Astrocyte of the cerebellum (primary cell): ENCODE measurements at regions not wholly inside any gene's neighbourhood (a gene's known extent, or its start where the extent isn't known, plus 50 kb on each side); places are given as distances from the start of the nearest gene placed in this dataset.

ENCODE experiments used
- DNase-seq: peaks from one replicate; pipeline ENCODE4 v3.0.0-alpha.2; 2011; ENCODE audit warnings: low read depth
- H3K4me3 ChIP-seq: 2 replicates; pipeline ENCODE4 v1.5.1; 2011; ENCODE audit warnings: mild to moderate bottlenecking, low read depth, low read length, moderate library complexity
- in situ Hi-C: cut with HindIII; loops from 2 replicates; pipeline ENCODE4 v1.10.0; 2017; ENCODE audit warnings: low sequenced_read_pairs
- TF ChIP-seq, protein P1 (sequence below): IDR thresholded peaks from 2 replicates; pipeline ENCODE4 v1.5.1; 2012; ENCODE audit warnings: low read length, low read depth, moderate library complexity, mild to moderate bottlenecking; ENCODE audit errors: missing control alignments

DNA sequence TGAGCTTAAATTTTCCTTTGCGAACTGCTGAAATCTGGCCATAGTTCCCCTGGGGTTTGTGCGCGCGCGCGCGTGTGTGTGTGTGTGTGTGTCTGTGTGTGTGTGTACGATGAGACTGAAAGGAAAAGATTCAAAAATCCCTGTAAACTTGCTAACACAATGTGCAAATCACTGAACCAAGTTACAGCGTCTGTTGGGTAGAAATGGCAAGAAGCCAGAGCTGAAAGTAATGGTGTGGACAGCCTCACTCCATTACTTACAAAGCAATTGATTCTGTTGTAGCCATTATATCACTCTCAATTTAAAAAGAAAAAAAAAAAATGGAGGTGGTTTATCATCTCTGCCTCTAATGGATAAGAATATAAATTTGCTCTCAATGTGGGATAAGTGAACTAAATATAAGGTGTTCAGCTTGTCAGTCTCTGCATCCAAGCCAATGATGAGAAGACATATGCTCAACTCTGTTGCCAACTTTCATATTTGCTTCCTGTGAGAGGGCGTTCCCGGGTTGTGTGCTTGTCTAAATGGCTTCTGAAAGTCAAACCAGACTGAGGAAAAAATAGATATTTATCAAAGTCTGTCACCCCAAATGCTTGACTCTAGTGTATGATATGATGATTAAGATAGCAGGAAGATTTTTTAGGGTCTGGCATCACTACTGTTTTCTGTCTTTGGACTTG, 422.2 kb downstream of the ZNF385D start:
- no peak overlapping the region for H3K4me3 ChIP-seq
- in situ Hi-C loops = no loop called here
- no peak for DNase-seq
- TF ChIP-seq, protein P1, sequence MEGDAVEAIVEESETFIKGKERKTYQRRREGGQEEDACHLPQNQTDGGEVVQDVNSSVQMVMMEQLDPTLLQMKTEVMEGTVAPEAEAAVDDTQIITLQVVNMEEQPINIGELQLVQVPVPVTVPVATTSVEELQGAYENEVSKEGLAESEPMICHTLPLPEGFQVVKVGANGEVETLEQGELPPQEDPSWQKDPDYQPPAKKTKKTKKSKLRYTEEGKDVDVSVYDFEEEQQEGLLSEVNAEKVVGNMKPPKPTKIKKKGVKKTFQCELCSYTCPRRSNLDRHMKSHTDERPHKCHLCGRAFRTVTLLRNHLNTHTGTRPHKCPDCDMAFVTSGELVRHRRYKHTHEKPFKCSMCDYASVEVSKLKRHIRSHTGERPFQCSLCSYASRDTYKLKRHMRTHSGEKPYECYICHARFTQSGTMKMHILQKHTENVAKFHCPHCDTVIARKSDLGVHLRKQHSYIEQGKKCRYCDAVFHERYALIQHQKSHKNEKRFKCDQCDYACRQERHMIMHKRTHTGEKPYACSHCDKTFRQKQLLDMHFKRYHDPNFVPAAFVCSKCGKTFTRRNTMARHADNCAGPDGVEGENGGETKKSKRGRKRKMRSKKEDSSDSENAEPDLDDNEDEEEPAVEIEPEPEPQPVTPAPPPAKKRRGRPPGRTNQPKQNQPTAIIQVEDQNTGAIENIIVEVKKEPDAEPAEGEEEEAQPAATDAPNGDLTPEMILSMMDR = no peak

- in situ Hi-C loops = no loop called here
- TF ChIP-seq, protein P1 = no peak
- peak; percentile 69 for DNase-seq
- no peak overlapping the region for H3K4me3 ChIP-seq
Observed at GRCh38 chr3:21326704-21327475, 424.1 kb downstream of the ZNF385D start.

DNA sequence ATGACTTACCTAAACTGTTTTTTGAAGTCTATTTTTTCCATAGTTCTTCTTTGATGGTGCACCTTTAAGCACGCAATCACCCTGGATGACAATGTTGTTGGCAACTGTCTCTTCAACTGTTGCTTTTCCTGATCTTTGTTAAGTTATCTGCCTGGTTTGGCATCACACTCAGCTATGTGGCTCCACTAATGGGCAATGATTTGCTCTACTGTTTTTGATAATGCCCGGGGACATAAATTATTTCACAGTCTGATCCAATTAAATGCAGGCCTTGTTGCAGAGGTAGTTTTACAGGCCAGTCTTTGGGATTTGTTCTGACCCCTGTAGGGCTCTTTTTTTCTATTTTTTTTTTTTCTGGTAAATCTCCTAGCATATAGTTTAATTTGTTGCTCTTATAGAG, 436.3 kb downstream of the ZNF385D start:
- H3K4me3 ChIP-seq = no peak overlapping the region
- no peak for DNase-seq
- TF ChIP-seq, protein P1 = no peak
- in situ Hi-C loops = no loop called here

DNA sequence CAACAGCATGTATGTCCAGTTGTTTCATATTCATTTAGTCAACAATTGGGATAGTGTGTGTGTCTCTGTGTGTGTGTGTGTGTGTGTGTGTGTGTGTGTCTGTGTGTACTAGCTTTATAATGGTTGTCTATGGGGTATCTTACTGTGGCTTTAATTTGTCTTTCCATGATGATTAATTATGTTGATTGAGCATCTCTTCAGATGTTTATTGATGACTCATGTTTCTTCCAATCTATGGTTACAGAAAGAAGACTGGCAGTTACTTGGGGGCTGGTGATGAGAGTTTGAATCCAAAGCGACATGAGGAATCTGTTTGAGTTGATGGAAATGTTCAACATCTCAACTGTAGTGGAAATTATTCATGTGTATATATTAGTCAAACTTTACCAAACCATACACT, 440.1 kb downstream of the ZNF385D start:
- no peak for DNase-seq
- TF ChIP-seq, protein P1 = no peak
- in situ Hi-C loops = no loop called here
- no peak overlapping the region for H3K4me3 ChIP-seq

GRCh38 chr3:21310161-21310560, 440.8 kb downstream of the ZNF385D start:
- TF ChIP-seq, protein P1 = no peak
- DNase-seq = no peak
- no peak overlapping the region for H3K4me3 ChIP-seq
- in situ Hi-C loops = no loop called here

DNA sequence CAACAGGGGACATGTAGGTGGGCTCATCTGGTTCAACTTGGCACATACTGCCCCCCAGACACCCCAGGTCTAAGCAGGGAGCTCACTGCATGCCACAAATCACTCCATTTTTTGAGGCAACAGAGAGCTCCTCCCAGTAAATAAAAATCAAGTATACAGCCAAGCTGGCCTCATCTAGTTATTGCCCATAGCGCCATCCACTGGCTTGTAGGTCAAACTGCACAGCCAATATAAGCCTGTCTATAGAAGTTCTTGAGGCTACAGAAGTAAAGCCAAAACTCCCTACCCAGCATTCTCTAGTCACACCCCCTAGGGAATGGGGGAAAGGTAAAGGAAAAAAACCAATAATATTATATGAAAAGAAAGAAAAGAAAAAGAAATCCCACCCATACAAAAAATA, 453.7 kb downstream of the ZNF385D start:
- TF ChIP-seq, protein P1 = no peak
- in situ Hi-C loops = no loop called here
- no peak for DNase-seq
- no peak overlapping the region for H3K4me3 ChIP-seq
